ENCODE measurements at regions not wholly inside any gene's neighbourhood (a gene's known extent, or its start where the extent isn't known, plus 50 kb on each side); places are given as distances from the start of the nearest gene placed in this dataset.

GRCh38 chr9:16236311-16236710 lies 634.2 kb downstream of the BNC2 start:
- POLR2A ChIA-PET: no interaction called here
- CTCF ChIA-PET: no interaction called here
- no peak for DNase-seq
- Histone ChIP-seq H3K27me3 (replicated peaks in 1 of 2; ENCODE audit: control insufficient read depth in 2 of 2, extremely low read depth in 1 of 2, insufficient read depth in 2 of 2, low read length in 1 of 2) (no peaks in the 10 kb centered on the region), H3K4me1 (ENCODE audit: control insufficient read depth in 1 of 2, extremely low read depth in 1 of 2, insufficient read depth in 2 of 2, low read length in 2 of 2) (no peaks in the 10 kb centered on the region), H3K36me3 (ENCODE audit: control insufficient read depth in 2 of 2, extremely low read depth in 1 of 2, insufficient read depth in 1 of 2, low read length in 1 of 2) (no peaks in the 10 kb centered on the region), H3K4me3 (ENCODE audit: control insufficient read depth in 1 of 2, extremely low read depth in 1 of 2, low read length in 1 of 2) (no peak overlapping the region), H3K27ac (ENCODE audit: low read length) (no peak overlapping the region), H3K9me3 (no peaks in the 10 kb centered on the region)
- Mint-ChIP-seq H3K4me1 (no peaks in the 10 kb centered on the region), H3K27ac (no peak overlapping the region), H3K9me3 (peaks cover 17 to 26% (median 20%) of the 10 kb centered on the region in 3 donors), H3K27me3 (no peaks in the 10 kb centered on the region), H3K36me3 (no peaks in the 10 kb centered on the region), H3K4me3 (no peak overlapping the region)
- ATAC-seq (replicated peaks in 1 of 4): no peak
- 86% methylated on average over 1 of the region's 8 CpGs for WGBS (ENCODE audit: insufficient coverage)

- no peak overlapping the region for H3K4me3 Mint-ChIP-seq
- peaks cover 17 to 24% (median 17%) of the 10 kb centered on the region in 3 donors for H3K9me3 Mint-ChIP-seq
- no peak overlapping the region for H3K27ac Mint-ChIP-seq
- DNase-seq (no peak), ATAC-seq (replicated peaks in 1 of 4) (no peak)
- H3K36me3 Mint-ChIP-seq: no peaks in the 10 kb centered on the region
- no peaks in the 10 kb centered on the region for H3K4me1 Mint-ChIP-seq
- H3K27me3 Mint-ChIP-seq: no peaks in the 10 kb centered on the region
- H3K4me1 ChIP-seq (ENCODE audit: control insufficient read depth in 1 of 2, extremely low read depth in 1 of 2, insufficient read depth in 2 of 2, low read length in 2 of 2): no peaks in the 10 kb centered on the region
- no peak overlapping the region for H3K27ac ChIP-seq (ENCODE audit: low read length)
- ChIA-PET POLR2A (no interaction called here), CTCF (no interaction called here)
- 80% methylated on average over 2 of the region's 7 CpGs for WGBS (ENCODE audit: insufficient coverage)
- H3K27me3 ChIP-seq (replicated peaks in 1 of 2; ENCODE audit: control insufficient read depth in 2 of 2, extremely low read depth in 1 of 2, insufficient read depth in 2 of 2, low read length in 1 of 2): no peaks in the 10 kb centered on the region
- no peak overlapping the region for H3K4me3 ChIP-seq (ENCODE audit: control insufficient read depth in 1 of 2, extremely low read depth in 1 of 2, low read length in 1 of 2)
- H3K9me3 ChIP-seq: no peaks in the 10 kb centered on the region
- H3K36me3 ChIP-seq (ENCODE audit: control insufficient read depth in 2 of 2, extremely low read depth in 1 of 2, insufficient read depth in 1 of 2, low read length in 1 of 2): no peaks in the 10 kb centered on the region
Measured at GRCh38 chr9:16236882-16237281, 633.6 kb downstream of the BNC2 start.

GRCh38 chr9:16238623-16239138 lies 631.8 kb downstream of the BNC2 start:
- Histone ChIP-seq H3K4me1 (ENCODE audit: control insufficient read depth in 1 of 2, extremely low read depth in 1 of 2, insufficient read depth in 2 of 2, low read length in 2 of 2) (no peaks in the 10 kb centered on the region), H3K36me3 (ENCODE audit: control insufficient read depth in 2 of 2, extremely low read depth in 1 of 2, insufficient read depth in 1 of 2, low read length in 1 of 2) (no peaks in the 10 kb centered on the region), H3K27me3 (replicated peaks in 1 of 2; ENCODE audit: control insufficient read depth in 2 of 2, extremely low read depth in 1 of 2, insufficient read depth in 2 of 2, low read length in 1 of 2) (no peaks in the 10 kb centered on the region), H3K27ac (ENCODE audit: low read length) (no peak overlapping the region), H3K4me3 (ENCODE audit: control insufficient read depth in 1 of 2, extremely low read depth in 1 of 2, low read length in 1 of 2) (no peak overlapping the region), H3K9me3 (no peaks in the 10 kb centered on the region)
- Mint-ChIP-seq H3K27me3 (peaks cover 0 to under 1% of the 10 kb centered on the region in 2 donors), H3K4me1 (no peaks in the 10 kb centered on the region), H3K27ac (no peak overlapping the region), H3K36me3 (no peaks in the 10 kb centered on the region), H3K9me3 (peaks cover 16 to 24% (median 17%) of the 10 kb centered on the region in 3 donors), H3K4me3 (no peak overlapping the region)
- ChIA-PET CTCF (no interaction called here), POLR2A (no interaction called here)
- 90% methylated on average over 2 of the region's 5 CpGs for WGBS (ENCODE audit: insufficient coverage)
- no peak for DNase-seq
- ATAC-seq (replicated peaks in 1 of 4): no peak

- Histone ChIP-seq H3K27ac (ENCODE audit: low read length) (no peak overlapping the region), H3K9me3 (no peaks in the 10 kb centered on the region), H3K36me3 (ENCODE audit: control insufficient read depth in 2 of 2, extremely low read depth in 1 of 2, insufficient read depth in 1 of 2, low read length in 1 of 2) (no peaks in the 10 kb centered on the region), H3K4me1 (ENCODE audit: control insufficient read depth in 1 of 2, extremely low read depth in 1 of 2, insufficient read depth in 2 of 2, low read length in 2 of 2) (no peaks in the 10 kb centered on the region), H3K27me3 (replicated peaks in 1 of 2; ENCODE audit: control insufficient read depth in 2 of 2, extremely low read depth in 1 of 2, insufficient read depth in 2 of 2, low read length in 1 of 2) (no peaks in the 10 kb centered on the region), H3K4me3 (ENCODE audit: control insufficient read depth in 1 of 2, extremely low read depth in 1 of 2, low read length in 1 of 2) (no peak overlapping the region)
- Mint-ChIP-seq H3K4me1 (no peaks in the 10 kb centered on the region), H3K36me3 (no peaks in the 10 kb centered on the region), H3K27me3 (peaks cover 0 to 4% of the 10 kb centered on the region in 2 donors), H3K9me3 (peaks cover 6 to 11% (median 7%) of the 10 kb centered on the region in 3 donors), H3K27ac (no peak overlapping the region), H3K4me3 (no peak overlapping the region)
- CTCF ChIA-PET: no interaction called here
- ATAC-seq (replicated peaks in 1 of 4): no peak
- POLR2A ChIA-PET: no interaction called here
- no peak for DNase-seq
- 100% methylated on average over 1 of the region's 3 CpGs for WGBS (ENCODE audit: insufficient coverage)
Measured at GRCh38 chr9:16241231-16241630, 629.2 kb downstream of the BNC2 start.

GRCh38 chr9:16243798-16244197 lies 626.7 kb downstream of the BNC2 start:
- H3K27ac ChIP-seq (ENCODE audit: low read length): no peak overlapping the region
- Mint-ChIP-seq H3K9me3 (peaks cover 0 to 8% (median 4%) of the 10 kb centered on the region in 3 donors), H3K27ac (no peak overlapping the region), H3K27me3 (peaks cover 0 to 4% of the 10 kb centered on the region in 2 donors), H3K36me3 (no peaks in the 10 kb centered on the region), H3K4me1 (no peaks in the 10 kb centered on the region), H3K4me3 (no peak overlapping the region)
- DNase-seq: no peak
- H3K27me3 ChIP-seq (replicated peaks in 1 of 2; ENCODE audit: control insufficient read depth in 2 of 2, extremely low read depth in 1 of 2, insufficient read depth in 2 of 2, low read length in 1 of 2): no peaks in the 10 kb centered on the region
- no peaks in the 10 kb centered on the region for H3K36me3 ChIP-seq (ENCODE audit: control insufficient read depth in 2 of 2, extremely low read depth in 1 of 2, insufficient read depth in 1 of 2, low read length in 1 of 2)
- H3K9me3 ChIP-seq: no peaks in the 10 kb centered on the region
- 77% methylated on average over 5 of the region's 5 CpGs for WGBS (ENCODE audit: insufficient coverage)
- H3K4me1 ChIP-seq (ENCODE audit: control insufficient read depth in 1 of 2, extremely low read depth in 1 of 2, insufficient read depth in 2 of 2, low read length in 2 of 2): no peaks in the 10 kb centered on the region
- ChIA-PET CTCF (no interaction called here), POLR2A (no interaction called here)
- no peak overlapping the region for H3K4me3 ChIP-seq (ENCODE audit: control insufficient read depth in 1 of 2, extremely low read depth in 1 of 2, low read length in 1 of 2)
- no peak for ATAC-seq (replicated peaks in 1 of 4)

- DNase-seq (no peak), ATAC-seq (replicated peaks in 1 of 4) (no peak)
- Histone ChIP-seq H3K27ac (ENCODE audit: low read length) (no peak overlapping the region), H3K36me3 (ENCODE audit: control insufficient read depth in 2 of 2, extremely low read depth in 1 of 2, insufficient read depth in 1 of 2, low read length in 1 of 2) (no peaks in the 10 kb centered on the region), H3K27me3 (replicated peaks in 1 of 2; ENCODE audit: control insufficient read depth in 2 of 2, extremely low read depth in 1 of 2, insufficient read depth in 2 of 2, low read length in 1 of 2) (no peaks in the 10 kb centered on the region), H3K9me3 (no peaks in the 10 kb centered on the region), H3K4me1 (ENCODE audit: control insufficient read depth in 1 of 2, extremely low read depth in 1 of 2, insufficient read depth in 2 of 2, low read length in 2 of 2) (no peaks in the 10 kb centered on the region), H3K4me3 (ENCODE audit: control insufficient read depth in 1 of 2, extremely low read depth in 1 of 2, low read length in 1 of 2) (no peak overlapping the region)
- Mint-ChIP-seq H3K27me3 (peaks cover 0 to 4% of the 10 kb centered on the region in 2 donors), H3K27ac (no peak overlapping the region), H3K9me3 (peaks cover 0 to 4% (median 0%) of the 10 kb centered on the region in 3 donors), H3K36me3 (no peaks in the 10 kb centered on the region), H3K4me3 (no peak overlapping the region), H3K4me1 (no peaks in the 10 kb centered on the region)
- POLR2A ChIA-PET: no interaction called here
- CTCF ChIA-PET: no interaction called here
- WGBS (ENCODE audit: insufficient coverage): 86% methylated on average over 1 of the region's 1 CpG
Measured at GRCh38 chr9:16245756-16246440, 624.6 kb downstream of the BNC2 start.

GRCh38 chr9:16246785-16247184 lies 623.7 kb downstream of the BNC2 start:
- Histone ChIP-seq H3K27me3 (replicated peaks in 1 of 2; ENCODE audit: control insufficient read depth in 2 of 2, extremely low read depth in 1 of 2, insufficient read depth in 2 of 2, low read length in 1 of 2) (no peaks in the 10 kb centered on the region), H3K4me3 (ENCODE audit: control insufficient read depth in 1 of 2, extremely low read depth in 1 of 2, low read length in 1 of 2) (no peak overlapping the region), H3K36me3 (ENCODE audit: control insufficient read depth in 2 of 2, extremely low read depth in 1 of 2, insufficient read depth in 1 of 2, low read length in 1 of 2) (no peaks in the 10 kb centered on the region), H3K4me1 (ENCODE audit: control insufficient read depth in 1 of 2, extremely low read depth in 1 of 2, insufficient read depth in 2 of 2, low read length in 2 of 2) (no peaks in the 10 kb centered on the region), H3K27ac (ENCODE audit: low read length) (no peak overlapping the region), H3K9me3 (no peaks in the 10 kb centered on the region)
- DNase-seq: no peak
- ChIA-PET POLR2A (no interaction called here), CTCF (no interaction called here)
- WGBS (ENCODE audit: insufficient coverage): 58% methylated on average over 3 of the region's 6 CpGs
- no peaks in the 10 kb centered on the region for H3K4me1 Mint-ChIP-seq
- no peaks in the 10 kb centered on the region for H3K36me3 Mint-ChIP-seq
- no peak for ATAC-seq (replicated peaks in 1 of 4)
- H3K27ac Mint-ChIP-seq: no peak overlapping the region
- no peak overlapping the region for H3K4me3 Mint-ChIP-seq
- H3K27me3 Mint-ChIP-seq: peaks cover 0 to 4% of the 10 kb centered on the region in 2 donors
- H3K9me3 Mint-ChIP-seq: peaks cover 0 to 2% (median under 1%) of the 10 kb centered on the region in 3 donors
